Activated CD4-positive, alpha-beta memory T cell treated with anti-CD3 and anti-CD28 coated beads, Interleukin-2, amount 10 ng/mL, durations not matched to agents 7 days and 5 days (primary cell): ENCODE measurements at regions not wholly inside any gene's neighbourhood (a gene's known extent, or its start where the extent isn't known, plus 50 kb on each side); places are given as distances from the start of the nearest gene placed in this dataset.
"Not testable (repeated sequence)": the region's sequence is repeated elsewhere in the genome, so short reads cannot be mapped to it uniquely, and the experiment has no call there.

ENCODE experiments used
- CTCF ChIA-PET: fragments of 350-600 bp; sonication (Branson Sonifier 250); formaldehyde crosslinking; loops from one replicate; lab custom pipeline; 2021; ENCODE audit warnings: antibody characterized with exemption, inconsistent platforms; lab: Charles Lee
- POLR2A ChIA-PET: fragments of 350-600 bp; sonication (Branson Sonifier 250); formaldehyde crosslinking; loops from one replicate; lab custom pipeline; 2021; ENCODE audit warnings: antibody characterized with exemption; lab: Charles Lee
- DNase-seq: peaks from one replicate; pipeline ENCODE4 v3.0.0-alpha.2; 2020
- H3K27ac Mint-ChIP-seq: one replicate; pipeline ENCODE4 v1.8.0; 2021; ENCODE audit warnings: mild to moderate bottlenecking, mixed read lengths
- H3K27me3 Mint-ChIP-seq: one replicate; pipeline ENCODE4 v1.8.0; 2021; ENCODE audit warnings: mixed read lengths
- H3K36me3 Mint-ChIP-seq: one replicate; pipeline ENCODE4 v1.8.0; 2021; ENCODE audit warnings: low read depth, mixed read lengths
- H3K4me1 Mint-ChIP-seq: one replicate; pipeline ENCODE4 v1.8.0; 2021; ENCODE audit warnings: mixed read lengths
- H3K4me3 Mint-ChIP-seq: one replicate; pipeline ENCODE4 v1.8.0; 2021; ENCODE audit warnings: mild to moderate bottlenecking, mixed read lengths
- H3K9me3 Mint-ChIP-seq: one replicate; pipeline ENCODE4 v1.8.0; 2021; ENCODE audit warnings: mixed read lengths

GRCh38 chr2:220356076-220356475 lies 728.6 kb downstream of the SLC4A3 start:
- H3K27me3 Mint-ChIP-seq, result no peaks in the 10 kb centered on the region
- no peak for DNase-seq
- H3K27ac Mint-ChIP-seq, result no peak overlapping the region
- no peaks in the 10 kb centered on the region for H3K36me3 Mint-ChIP-seq
- ChIA-PET POLR2A (no interaction called here), CTCF (no interaction called here)
- H3K4me1 Mint-ChIP-seq, result no peaks in the 10 kb centered on the region
- H3K9me3 Mint-ChIP-seq, result no peaks in the 10 kb centered on the region
- no peak overlapping the region for H3K4me3 Mint-ChIP-seq

- Mint-ChIP-seq H3K9me3 (no peaks in the 10 kb centered on the region), H3K27me3 (no peaks in the 10 kb centered on the region), H3K36me3 (no peaks in the 10 kb centered on the region), H3K27ac (no peak overlapping the region), H3K4me3 (no peak overlapping the region), H3K4me1 (no peaks in the 10 kb centered on the region)
- CTCF ChIA-PET, result no interaction called here
- no peak for DNase-seq
- POLR2A ChIA-PET, result no interaction called here
Measured at GRCh38 chr2:220365023-220365422, 737.6 kb downstream of the SLC4A3 start.

- POLR2A ChIA-PET, result no interaction called here
- Mint-ChIP-seq H3K27me3 (no peaks in the 10 kb centered on the region), H3K9me3 (no peaks in the 10 kb centered on the region), H3K4me1 (no peaks in the 10 kb centered on the region), H3K27ac (no peak overlapping the region), H3K4me3 (no peak overlapping the region), H3K36me3 (no peaks in the 10 kb centered on the region)
- DNase-seq, result no peak
- CTCF ChIA-PET, result no interaction called here
Measured at GRCh38 chr2:220366765-220367164, 739.3 kb downstream of the SLC4A3 start.

GRCh38 chr2:220370764-220371163 lies 743.3 kb downstream of the SLC4A3 start:
- ChIA-PET CTCF (no interaction called here), POLR2A (no interaction called here)
- H3K36me3 Mint-ChIP-seq, result no peaks in the 10 kb centered on the region
- no peak overlapping the region for H3K4me3 Mint-ChIP-seq
- H3K4me1 Mint-ChIP-seq, result no peaks in the 10 kb centered on the region
- H3K27me3 Mint-ChIP-seq, result no peaks in the 10 kb centered on the region
- no peak overlapping the region for H3K27ac Mint-ChIP-seq
- no peaks in the 10 kb centered on the region for H3K9me3 Mint-ChIP-seq
- DNase-seq, result no peak

- CTCF ChIA-PET, result no interaction called here
- no peak overlapping the region for H3K4me3 Mint-ChIP-seq
Measured at GRCh38 chr2:220371211-220371610, 743.8 kb downstream of the SLC4A3 start.

GRCh38 chr2:220373878-220374277 lies 746.4 kb downstream of the SLC4A3 start:
- ChIA-PET POLR2A (no interaction called here), CTCF (no interaction called here)
- Mint-ChIP-seq H3K27me3 (no peaks in the 10 kb centered on the region), H3K4me3 (no peak overlapping the region), H3K36me3 (no peaks in the 10 kb centered on the region), H3K4me1 (no peaks in the 10 kb centered on the region), H3K27ac (no peak overlapping the region), H3K9me3 (peaks cover 4% of the 10 kb centered on the region)
- DNase-seq, result no peak

More at GRCh38 chr2:220371211-220371610, 743.8 kb downstream of the SLC4A3 start:
- POLR2A ChIA-PET, result no interaction called here
- no peak overlapping the region for H3K27ac Mint-ChIP-seq
- peaks cover under 1% of the 10 kb centered on the region for H3K9me3 Mint-ChIP-seq
- H3K36me3 Mint-ChIP-seq, result no peaks in the 10 kb centered on the region
- no peaks in the 10 kb centered on the region for H3K4me1 Mint-ChIP-seq
- no peak for DNase-seq
- no peaks in the 10 kb centered on the region for H3K27me3 Mint-ChIP-seq

GRCh38 chr2:220374282-220374681 lies 746.9 kb downstream of the SLC4A3 start:
- Mint-ChIP-seq H3K27ac (no peak overlapping the region), H3K36me3 (no peaks in the 10 kb centered on the region), H3K4me3 (no peak overlapping the region), H3K4me1 (no peaks in the 10 kb centered on the region), H3K27me3 (no peaks in the 10 kb centered on the region), H3K9me3 (peaks cover 4% of the 10 kb centered on the region)
- CTCF ChIA-PET, result no interaction called here
- POLR2A ChIA-PET, result no interaction called here
- no peak for DNase-seq

GRCh38 chr2:220377482-220378155 lies 750.2 kb downstream of the SLC4A3 start:
- CTCF ChIA-PET, result no interaction called here
- H3K4me1 Mint-ChIP-seq, result no peaks in the 10 kb centered on the region
- H3K27ac Mint-ChIP-seq, result no peak overlapping the region
- peaks cover 9% of the 10 kb centered on the region for H3K9me3 Mint-ChIP-seq
- H3K36me3 Mint-ChIP-seq, result no peaks in the 10 kb centered on the region
- no peaks in the 10 kb centered on the region for H3K27me3 Mint-ChIP-seq
- H3K4me3 Mint-ChIP-seq, result no peak overlapping the region
- POLR2A ChIA-PET, result no interaction called here
- DNase-seq, result no peak

GRCh38 chr2:220387758-220388157 lies 760.3 kb downstream of the SLC4A3 start:
- POLR2A ChIA-PET, H3K27ac Mint-ChIP-seq, H3K27me3 Mint-ChIP-seq, H3K4me1 Mint-ChIP-seq, CTCF ChIA-PET, H3K4me3 Mint-ChIP-seq, DNase-seq, H3K9me3 Mint-ChIP-seq, H3K36me3 Mint-ChIP-seq: not testable (repeated sequence)

GRCh38 chr2:220393711-220394110 lies 766.3 kb downstream of the SLC4A3 start:
- Mint-ChIP-seq H3K36me3 (no peaks in the 10 kb centered on the region), H3K4me3 (no peak overlapping the region), H3K27me3 (no peaks in the 10 kb centered on the region), H3K27ac (no peak overlapping the region), H3K9me3 (no peaks in the 10 kb centered on the region), H3K4me1 (no peaks in the 10 kb centered on the region)
- ChIA-PET POLR2A (no interaction called here), CTCF (no interaction called here)
- DNase-seq, result no peak

GRCh38 chr2:220394433-220394832 lies 767.0 kb downstream of the SLC4A3 start:
- Mint-ChIP-seq H3K4me1 (no peaks in the 10 kb centered on the region), H3K9me3 (no peaks in the 10 kb centered on the region), H3K27ac (no peak overlapping the region), H3K4me3 (no peak overlapping the region), H3K36me3 (no peaks in the 10 kb centered on the region), H3K27me3 (no peaks in the 10 kb centered on the region)
- CTCF ChIA-PET, result no interaction called here
- no peak for DNase-seq
- POLR2A ChIA-PET, result no interaction called here

- H3K27ac Mint-ChIP-seq, result no peak overlapping the region
- no peak for DNase-seq
- no peak overlapping the region for H3K4me3 Mint-ChIP-seq
- H3K27me3 Mint-ChIP-seq, result no peaks in the 10 kb centered on the region
- no peaks in the 10 kb centered on the region for H3K4me1 Mint-ChIP-seq
- CTCF ChIA-PET, result no interaction called here
- H3K36me3 Mint-ChIP-seq, result no peaks in the 10 kb centered on the region
- H3K9me3 Mint-ChIP-seq, result peaks cover 2% of the 10 kb centered on the region
- POLR2A ChIA-PET, result no interaction called here
Measured at GRCh38 chr2:220396287-220396686, 768.9 kb downstream of the SLC4A3 start.

GRCh38 chr2:220410296-220410695 lies 782.9 kb downstream of the SLC4A3 start:
- H3K27ac Mint-ChIP-seq, result no peak overlapping the region
- H3K4me3 Mint-ChIP-seq, result no peak overlapping the region
- no peaks in the 10 kb centered on the region for H3K36me3 Mint-ChIP-seq
- POLR2A ChIA-PET, result no interaction called here
- no peaks in the 10 kb centered on the region for H3K4me1 Mint-ChIP-seq
- CTCF ChIA-PET, result no interaction called here
- DNase-seq, result no peak
- peaks cover 3% of the 10 kb centered on the region for H3K9me3 Mint-ChIP-seq
- no peaks in the 10 kb centered on the region for H3K27me3 Mint-ChIP-seq

- H3K4me1 Mint-ChIP-seq, result no peaks in the 10 kb centered on the region
- ChIA-PET POLR2A (no interaction called here), CTCF (no interaction called here)
- H3K27me3 Mint-ChIP-seq, result no peaks in the 10 kb centered on the region
- H3K4me3 Mint-ChIP-seq, result no peak overlapping the region
- no peak for DNase-seq
- H3K36me3 Mint-ChIP-seq, result no peaks in the 10 kb centered on the region
- H3K9me3 Mint-ChIP-seq, result no peaks in the 10 kb centered on the region
- H3K27ac Mint-ChIP-seq, result no peak overlapping the region
Measured at GRCh38 chr2:220417503-220417902, 790.1 kb downstream of the SLC4A3 start.
